ENCODE measurements at regions not wholly inside any gene's neighbourhood (a gene's known extent, or its start where the extent isn't known, plus 50 kb on each side); places are given as distances from the start of the nearest gene placed in this dataset.

GRCh38 chr15:31848621-31849020, 181.7 kb upstream of the CHRNA7 start:
- no peaks in the 10 kb centered on the region for H3K4me1 ChIP-seq (ENCODE audit: control insufficient read depth in 3 of 3, insufficient read depth in 2 of 3, low read depth in 1 of 3, low read length in 2 of 3)
- WGBS, 3 donors: 62 to 75% (median 67%) methylated on average over 1 of the region's 1 CpG
- DNase-seq (no peak), FAIRE-seq (no peak)
- H3K27ac ChIP-seq (ENCODE audit: low read depth in 1 of 3, low read length in 2 of 3): no peak overlapping the region
- H3K9me3 ChIP-seq (ENCODE audit: control insufficient read depth in 2 of 2, insufficient read depth in 1 of 2, low read depth in 1 of 2, low read length in 1 of 2): peaks cover 0 to 4% of the 10 kb centered on the region in 2 donors
- H3K4me3 ChIP-seq (ENCODE audit: low read depth in 1 of 3, low read length in 3 of 3): no peak overlapping the region
- H3K27me3 ChIP-seq (ENCODE audit: control insufficient read depth in 3 of 3, insufficient read depth in 3 of 3, low read length in 3 of 3): no peaks in the 10 kb centered on the region
- no peaks in the 10 kb centered on the region for H3K36me3 ChIP-seq (ENCODE audit: control insufficient read depth in 3 of 3, insufficient read depth in 2 of 3, low read depth in 1 of 3, low read length in 3 of 3)

GRCh38 chr15:31852933-31853799, 177.1 kb upstream of the CHRNA7 start:
- Histone ChIP-seq H3K4me1 (ENCODE audit: control insufficient read depth in 3 of 3, insufficient read depth in 2 of 3, low read depth in 1 of 3, low read length in 2 of 3) (no peaks in the 10 kb centered on the region), H3K27me3 (ENCODE audit: control insufficient read depth in 3 of 3, insufficient read depth in 3 of 3, low read length in 3 of 3) (no peaks in the 10 kb centered on the region), H3K9me3 (ENCODE audit: control insufficient read depth in 2 of 2, insufficient read depth in 1 of 2, low read depth in 1 of 2, low read length in 1 of 2) (peaks cover 0 to 4% of the 10 kb centered on the region in 2 donors), H3K36me3 (ENCODE audit: control insufficient read depth in 3 of 3, insufficient read depth in 2 of 3, low read depth in 1 of 3, low read length in 3 of 3) (no peaks in the 10 kb centered on the region), H3K4me3 (ENCODE audit: low read depth in 1 of 3, low read length in 3 of 3) (no peak overlapping the region), H3K27ac (ENCODE audit: low read depth in 1 of 3, low read length in 2 of 3) (no peak overlapping the region)
- WGBS, 3 donors: 40 to 53% (median 52%) methylated on average over 6 of the region's 6 CpGs
- FAIRE-seq (no peak), DNase-seq (no peak)

- FAIRE-seq (no peak), DNase-seq (no peak)
- 83 to 92% (median 83%) methylated on average over 12 of the region's 12 CpGs for WGBS, 3 donors
- Histone ChIP-seq H3K36me3 (ENCODE audit: control insufficient read depth in 3 of 3, insufficient read depth in 2 of 3, low read depth in 1 of 3, low read length in 3 of 3) (no peaks in the 10 kb centered on the region), H3K4me1 (ENCODE audit: control insufficient read depth in 3 of 3, insufficient read depth in 2 of 3, low read depth in 1 of 3, low read length in 2 of 3) (no peaks in the 10 kb centered on the region), H3K9me3 (ENCODE audit: control insufficient read depth in 2 of 2, insufficient read depth in 1 of 2, low read depth in 1 of 2, low read length in 1 of 2) (no peaks in the 10 kb centered on the region), H3K27me3 (ENCODE audit: control insufficient read depth in 3 of 3, insufficient read depth in 3 of 3, low read length in 3 of 3) (no peaks in the 10 kb centered on the region), H3K27ac (ENCODE audit: low read depth in 1 of 3, low read length in 2 of 3) (no peak overlapping the region), H3K4me3 (ENCODE audit: low read depth in 1 of 3, low read length in 3 of 3) (no peak overlapping the region)
Observed at GRCh38 chr15:31856581-31856980, 173.7 kb upstream of the CHRNA7 start.

GRCh38 chr15:31857194-31857593, 173.1 kb upstream of the CHRNA7 start:
- Histone ChIP-seq H3K27me3 (ENCODE audit: control insufficient read depth in 3 of 3, insufficient read depth in 3 of 3, low read length in 3 of 3) (no peaks in the 10 kb centered on the region), H3K9me3 (ENCODE audit: control insufficient read depth in 2 of 2, insufficient read depth in 1 of 2, low read depth in 1 of 2, low read length in 1 of 2) (no peaks in the 10 kb centered on the region), H3K4me3 (ENCODE audit: low read depth in 1 of 3, low read length in 3 of 3) (no peak overlapping the region), H3K4me1 (ENCODE audit: control insufficient read depth in 3 of 3, insufficient read depth in 2 of 3, low read depth in 1 of 3, low read length in 2 of 3) (no peaks in the 10 kb centered on the region), H3K27ac (ENCODE audit: low read depth in 1 of 3, low read length in 2 of 3) (no peak overlapping the region), H3K36me3 (ENCODE audit: control insufficient read depth in 3 of 3, insufficient read depth in 2 of 3, low read depth in 1 of 3, low read length in 3 of 3) (no peaks in the 10 kb centered on the region)
- DNase-seq (no peak), FAIRE-seq (no peak)
- WGBS, 3 donors: 47 to 55% (median 52%) methylated on average over 6 of the region's 6 CpGs

- no peak for FAIRE-seq
- no peaks in the 10 kb centered on the region for H3K9me3 ChIP-seq (ENCODE audit: control insufficient read depth in 2 of 2, insufficient read depth in 1 of 2, low read depth in 1 of 2, low read length in 1 of 2)
- no peaks in the 10 kb centered on the region for H3K36me3 ChIP-seq (ENCODE audit: control insufficient read depth in 3 of 3, insufficient read depth in 2 of 3, low read depth in 1 of 3, low read length in 3 of 3)
- 49 to 67% (median 64%) methylated on average over 6 of the region's 6 CpGs for WGBS, 3 donors
- no peak overlapping the region for H3K27ac ChIP-seq (ENCODE audit: low read depth in 1 of 3, low read length in 2 of 3)
- H3K4me1 ChIP-seq (ENCODE audit: control insufficient read depth in 3 of 3, insufficient read depth in 2 of 3, low read depth in 1 of 3, low read length in 2 of 3): no peaks in the 10 kb centered on the region
- no peaks in the 10 kb centered on the region for H3K27me3 ChIP-seq (ENCODE audit: control insufficient read depth in 3 of 3, insufficient read depth in 3 of 3, low read length in 3 of 3)
- H3K4me3 ChIP-seq (ENCODE audit: low read depth in 1 of 3, low read length in 3 of 3): no peak overlapping the region
- DNase-seq: no peak
Observed at GRCh38 chr15:31858026-31858425, 172.3 kb upstream of the CHRNA7 start.

- peaks cover 0 to 3% of the 10 kb centered on the region in 2 donors for H3K9me3 ChIP-seq (ENCODE audit: control insufficient read depth in 2 of 2, insufficient read depth in 1 of 2, low read depth in 1 of 2, low read length in 1 of 2)
- no peak for FAIRE-seq
- WGBS, 3 donors: 76 to 84% (median 83%) methylated on average over 6 of the region's 6 CpGs
Observed at GRCh38 chr15:31866248-31866647, 164.1 kb upstream of the CHRNA7 start.

GRCh38 chr15:31867536-31868442, 162.5 kb upstream of the CHRNA7 start:
- 29 to 34% (median 32%) methylated on average over 24 of the region's 24 CpGs for WGBS, 3 donors
- no peak overlapping the region for H3K4me3 ChIP-seq (ENCODE audit: low read depth in 1 of 3, low read length in 3 of 3)
- H3K9me3 ChIP-seq (ENCODE audit: control insufficient read depth in 2 of 2, insufficient read depth in 1 of 2, low read depth in 1 of 2, low read length in 1 of 2): peaks cover 0 to 3% of the 10 kb centered on the region in 2 donors
- H3K36me3 ChIP-seq (ENCODE audit: control insufficient read depth in 3 of 3, insufficient read depth in 2 of 3, low read depth in 1 of 3, low read length in 3 of 3): no peaks in the 10 kb centered on the region
- H3K4me1 ChIP-seq (ENCODE audit: control insufficient read depth in 3 of 3, insufficient read depth in 2 of 3, low read depth in 1 of 3, low read length in 2 of 3): peaks cover 0 to 4% (median 3%) of the 10 kb centered on the region in 3 donors
- H3K27me3 ChIP-seq (ENCODE audit: control insufficient read depth in 3 of 3, insufficient read depth in 3 of 3, low read length in 3 of 3): peaks cover 0 to 11% (median 0%) of the 10 kb centered on the region in 3 donors
- H3K27ac ChIP-seq (ENCODE audit: low read depth in 1 of 3, low read length in 2 of 3): no peak overlapping the region
- FAIRE-seq: no peak
- peak; percentile 54 to 66 for DNase-seq

More at GRCh38 chr15:31866248-31866647, 164.1 kb upstream of the CHRNA7 start:
- Histone ChIP-seq H3K27me3 (ENCODE audit: control insufficient read depth in 3 of 3, insufficient read depth in 3 of 3, low read length in 3 of 3) (peaks cover 0 to 11% (median 0%) of the 10 kb centered on the region in 3 donors), H3K36me3 (ENCODE audit: control insufficient read depth in 3 of 3, insufficient read depth in 2 of 3, low read depth in 1 of 3, low read length in 3 of 3) (no peaks in the 10 kb centered on the region), H3K4me1 (ENCODE audit: control insufficient read depth in 3 of 3, insufficient read depth in 2 of 3, low read depth in 1 of 3, low read length in 2 of 3) (peaks cover 0 to 4% (median 3%) of the 10 kb centered on the region in 3 donors), H3K27ac (ENCODE audit: low read depth in 1 of 3, low read length in 2 of 3) (no peak overlapping the region), H3K4me3 (ENCODE audit: low read depth in 1 of 3, low read length in 3 of 3) (no peak overlapping the region)
- DNase-seq: no peak

GRCh38 chr15:31869686-31870307, 160.5 kb upstream of the CHRNA7 start:
- Histone ChIP-seq H3K4me3 (ENCODE audit: low read depth in 1 of 3, low read length in 3 of 3) (peak overlapping the region in 2 of 3 donors; percentile 79 to 85), H3K27ac (ENCODE audit: low read depth in 1 of 3, low read length in 2 of 3) (no peak overlapping the region), H3K36me3 (ENCODE audit: control insufficient read depth in 3 of 3, insufficient read depth in 2 of 3, low read depth in 1 of 3, low read length in 3 of 3) (no peaks in the 10 kb centered on the region), H3K9me3 (ENCODE audit: control insufficient read depth in 2 of 2, insufficient read depth in 1 of 2, low read depth in 1 of 2, low read length in 1 of 2) (no peaks in the 10 kb centered on the region), H3K27me3 (ENCODE audit: control insufficient read depth in 3 of 3, insufficient read depth in 3 of 3, low read length in 3 of 3) (peaks cover 0 to 11% (median 3%) of the 10 kb centered on the region in 3 donors), H3K4me1 (ENCODE audit: control insufficient read depth in 3 of 3, insufficient read depth in 2 of 3, low read depth in 1 of 3, low read length in 2 of 3) (peaks cover 0 to 4% (median 3%) of the 10 kb centered on the region in 3 donors)
- FAIRE-seq (no peak), DNase-seq (peak in 1 of 2 donors; percentile 7)
- whole genome bisulfite sequencing, 3 donors: 3 to 4% (median 3%) methylated on average over 44 to 60 of the region's 60 CpGs

All from small intestine (tissue), 7 donors.